NT2/D1 (cell line): ENCODE measurements at regions not wholly inside any gene's neighbourhood (a gene's known extent, or its start where the extent isn't known, plus 50 kb on each side); places are given as distances from the start of the nearest gene placed in this dataset.

ENCODE experiments used
- SUZ12 ChIP-seq: IDR thresholded peaks from 2 replicates; pipeline ENCODE4 v1.6.1; 2011; ENCODE audit not compliant: insufficient read length, insufficient read depth; ENCODE audit errors: extremely low read depth
- YY1 ChIP-seq: IDR thresholded peaks from 2 replicates; pipeline ENCODE4 v1.6.1; 2011; ENCODE audit not compliant: insufficient read length, insufficient read depth

GRCh38 chr7:118839515-118839914 is 615.0 kb downstream of the ANKRD7 start:
- TF ChIP-seq YY1 (no peak), SUZ12 (no peak)
